OCI-LY3 (cell line): ENCODE measurements at regions not wholly inside any gene's neighbourhood (a gene's known extent, or its start where the extent isn't known, plus 50 kb on each side); places are given as distances from the start of the nearest gene placed in this dataset.
"Not testable (repeated sequence)": the region's sequence is repeated elsewhere in the genome, so short reads cannot be mapped to it uniquely, and the experiment has no call there.

Experiments used
- EZH2phosphoT487 ChIP-seq: fragments of 200-600 bp; shearing (Covaris generic); IDR thresholded peaks from 2 replicates; pipeline ENCODE4 v1.6.1; 2018; ENCODE audit warnings: antibody characterized with exemption, mixed run types, low read depth
- TF ChIP-seq, protein P1 (sequence below): fragments of 200-600, 300-600 bp; sonication (generic); IDR thresholded peaks from 2 replicates; pipeline ENCODE4 v1.5.1; 2014; ENCODE audit warnings: antibody characterized with exemption, low read length, low read depth

- TF ChIP-seq, protein P1, sequence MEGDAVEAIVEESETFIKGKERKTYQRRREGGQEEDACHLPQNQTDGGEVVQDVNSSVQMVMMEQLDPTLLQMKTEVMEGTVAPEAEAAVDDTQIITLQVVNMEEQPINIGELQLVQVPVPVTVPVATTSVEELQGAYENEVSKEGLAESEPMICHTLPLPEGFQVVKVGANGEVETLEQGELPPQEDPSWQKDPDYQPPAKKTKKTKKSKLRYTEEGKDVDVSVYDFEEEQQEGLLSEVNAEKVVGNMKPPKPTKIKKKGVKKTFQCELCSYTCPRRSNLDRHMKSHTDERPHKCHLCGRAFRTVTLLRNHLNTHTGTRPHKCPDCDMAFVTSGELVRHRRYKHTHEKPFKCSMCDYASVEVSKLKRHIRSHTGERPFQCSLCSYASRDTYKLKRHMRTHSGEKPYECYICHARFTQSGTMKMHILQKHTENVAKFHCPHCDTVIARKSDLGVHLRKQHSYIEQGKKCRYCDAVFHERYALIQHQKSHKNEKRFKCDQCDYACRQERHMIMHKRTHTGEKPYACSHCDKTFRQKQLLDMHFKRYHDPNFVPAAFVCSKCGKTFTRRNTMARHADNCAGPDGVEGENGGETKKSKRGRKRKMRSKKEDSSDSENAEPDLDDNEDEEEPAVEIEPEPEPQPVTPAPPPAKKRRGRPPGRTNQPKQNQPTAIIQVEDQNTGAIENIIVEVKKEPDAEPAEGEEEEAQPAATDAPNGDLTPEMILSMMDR: not testable (repeated sequence)
- not testable (repeated sequence) for TF ChIP-seq EZH2phosphoT487
These were observed 236.2 kb downstream of the LIPI start for GRCh38 chr21:13974582-13974981.
